Neural cell (in vitro differentiated cells): ENCODE measurements at regions not wholly inside any gene's neighbourhood (a gene's known extent, or its start where the extent isn't known, plus 50 kb on each side); places are given as distances from the start of the nearest gene placed in this dataset.

Source experiments
- H2AFZ ChIP-seq: fragments of 200-600, 300-800 bp; sonication (generic), shearing (Covaris generic); 2 replicates; pipeline ENCODE4 v1.6.0; 2014; ENCODE audit warnings: low read depth, mild to moderate bottlenecking, antibody characterized with exemption, low read length, moderate library complexity
- H3F3A ChIP-seq: fragments of 200-600 bp; shearing (Covaris generic); 2 replicates; pipeline ENCODE4 v1.6.1; 2016; ENCODE audit warnings: mild to moderate bottlenecking, moderate library complexity, mixed read lengths, antibody characterized with exemption, low read length; ENCODE audit not compliant: insufficient read depth, poor library complexity, severe bottlenecking
- H3K27ac ChIP-seq: fragments of 200-600, 300-800 bp; sonication (generic), shearing (Covaris generic); 2 replicates; pipeline ENCODE4 v1.5.1; 2014; ENCODE audit warnings: mild to moderate bottlenecking, low read length, moderate library complexity
- H3K27me3 ChIP-seq: fragments of 300-800, 200-600 bp; sonication (generic), shearing (Covaris generic); 2 replicates; pipeline ENCODE4 v1.6.0; 2014; ENCODE audit warnings: mild to moderate bottlenecking, low read depth, low read length, moderate library complexity; ENCODE audit not compliant: insufficient read depth
- H3K36me3 ChIP-seq: fragments of 300-800, 200-600 bp; sonication (generic), shearing (Covaris generic); 2 replicates; pipeline ENCODE4 v1.5.1; 2014; ENCODE audit warnings: mild to moderate bottlenecking, antibody characterized with exemption, low read length, moderate library complexity; ENCODE audit not compliant: insufficient read depth
- H3K4me2 ChIP-seq: fragments of 300-800, 200-600 bp; sonication (generic), shearing (Covaris generic); 2 replicates; pipeline ENCODE4 v1.6.0; 2014; ENCODE audit warnings: mild to moderate bottlenecking, low read length
- H3K4me3 ChIP-seq: fragments of 300-800, 200-600 bp; sonication (generic), shearing (Covaris generic); 2 replicates; pipeline ENCODE4 v1.5.1; 2014; ENCODE audit warnings: mild to moderate bottlenecking, low read length, moderate library complexity
- H3K79me2 ChIP-seq: fragments of 200-600 bp; shearing (Covaris generic); replicated peaks from 2 replicates; pipeline ENCODE4 v1.6.0; 2014; ENCODE audit warnings: mild to moderate bottlenecking, low read length, moderate library complexity; ENCODE audit not compliant: insufficient read depth
- H3K9ac ChIP-seq: fragments of 300-800, 200-600 bp; sonication (generic), shearing (Covaris generic); 2 replicates; pipeline ENCODE4 v1.6.1; 2016; ENCODE audit warnings: mild to moderate bottlenecking, low read length, mixed read lengths
- H3K9me2 ChIP-seq: fragments of 200-600 bp; shearing (Covaris generic); 2 replicates; pipeline ENCODE4 v1.6.1; 2016; ENCODE audit warnings: mild to moderate bottlenecking, low read length, mixed read lengths; ENCODE audit not compliant: insufficient read depth
- H3K9me3 ChIP-seq: fragments of 200-600, 300-800 bp; sonication (generic), shearing (Covaris generic); 2 replicates; pipeline ENCODE4 v1.6.1; 2016; ENCODE audit warnings: mild to moderate bottlenecking, mixed run types, low read length, moderate library complexity, mixed read lengths
- H4K20me1 ChIP-seq: fragments of 200-600 bp; shearing (Covaris generic); 2 replicates; pipeline ENCODE4 v1.6.1; 2016; ENCODE audit warnings: mild to moderate bottlenecking, mixed run types; ENCODE audit not compliant: insufficient read depth
- CTCF ChIP-seq: fragments of 450-650 bp; IDR thresholded peaks from 2 replicates; pipeline ENCODE4 v1.5.1; 2014; ENCODE audit warnings: antibody characterized with exemption, mild to moderate bottlenecking, moderate library complexity; ENCODE audit not compliant: poor library complexity, severe bottlenecking
- EP300 ChIP-seq: fragments of 450-650 bp; conservative IDR thresholded peaks from 2 replicates; pipeline ENCODE4 v1.6.1; 2014; ENCODE audit warnings: antibody characterized with exemption, mild to moderate bottlenecking, moderate library complexity; ENCODE audit not compliant: poor library complexity, severe bottlenecking
- EZH2 ChIP-seq: fragments of 200-600, 300-800 bp; shearing (Covaris generic), sonication (generic); IDR thresholded peaks from 2 replicates; pipeline ENCODE4 v1.6.1; 2014; ENCODE audit warnings: antibody characterized with exemption, low read length, borderline replicate concordance, mild to moderate bottlenecking; ENCODE audit not compliant: insufficient read depth, poor library complexity, severe bottlenecking
- MXI1 ChIP-seq: fragments of 450-650 bp; conservative IDR thresholded peaks from 2 replicates; pipeline ENCODE4 v1.6.1; 2014; ENCODE audit warnings: antibody characterized with exemption, mild to moderate bottlenecking; ENCODE audit not compliant: poor library complexity, severe bottlenecking
- POLR2AphosphoS5 ChIP-seq: IDR thresholded peaks from 2 replicates; pipeline ENCODE4 v1.6.1; 2012
- RAD21 ChIP-seq: fragments of 450-650 bp; conservative IDR thresholded peaks from 2 replicates; pipeline ENCODE4 v1.6.1; 2014; ENCODE audit warnings: antibody characterized with exemption, mild to moderate bottlenecking, moderate library complexity
- SMC3 ChIP-seq: fragments of 450-650 bp; conservative IDR thresholded peaks from 2 replicates; pipeline ENCODE4 v1.6.1; 2014; ENCODE audit warnings: antibody characterized with exemption, mild to moderate bottlenecking, moderate library complexity; ENCODE audit not compliant: poor library complexity
- TAF1 ChIP-seq: IDR thresholded peaks from 2 replicates; pipeline ENCODE4 v1.6.1; 2012; ENCODE audit warnings: low read depth
- TF ChIP-seq, protein P1 (sequence below): IDR thresholded peaks from 2 replicates; pipeline ENCODE4 v1.6.1; 2012; ENCODE audit warnings: borderline replicate concordance

GRCh38 chr2:121969766-121970639 is 214.6 kb downstream of the TSN start:
- no peak overlapping the region for H3K9ac ChIP-seq
- H3F3A ChIP-seq, result no peaks in the 10 kb centered on the region
- no peaks in the 10 kb centered on the region for H3K9me2 ChIP-seq
- no peak overlapping the region for H2AFZ ChIP-seq
- H3K79me2 ChIP-seq, result no peaks in the 10 kb centered on the region
- no peaks in the 10 kb centered on the region for H3K36me3 ChIP-seq
- no peak overlapping the region for H3K4me3 ChIP-seq
- H3K27ac ChIP-seq, result no peak overlapping the region
- H3K27me3 ChIP-seq, result no peaks in the 10 kb centered on the region
- H4K20me1 ChIP-seq, result no peaks in the 10 kb centered on the region
- H3K9me3 ChIP-seq, result no peaks in the 10 kb centered on the region
- H3K4me2 ChIP-seq, result no peak overlapping the region
- TF ChIP-seq EZH2, result no peak
- TF ChIP-seq SMC3, result no peak
- TF ChIP-seq, protein P1, sequence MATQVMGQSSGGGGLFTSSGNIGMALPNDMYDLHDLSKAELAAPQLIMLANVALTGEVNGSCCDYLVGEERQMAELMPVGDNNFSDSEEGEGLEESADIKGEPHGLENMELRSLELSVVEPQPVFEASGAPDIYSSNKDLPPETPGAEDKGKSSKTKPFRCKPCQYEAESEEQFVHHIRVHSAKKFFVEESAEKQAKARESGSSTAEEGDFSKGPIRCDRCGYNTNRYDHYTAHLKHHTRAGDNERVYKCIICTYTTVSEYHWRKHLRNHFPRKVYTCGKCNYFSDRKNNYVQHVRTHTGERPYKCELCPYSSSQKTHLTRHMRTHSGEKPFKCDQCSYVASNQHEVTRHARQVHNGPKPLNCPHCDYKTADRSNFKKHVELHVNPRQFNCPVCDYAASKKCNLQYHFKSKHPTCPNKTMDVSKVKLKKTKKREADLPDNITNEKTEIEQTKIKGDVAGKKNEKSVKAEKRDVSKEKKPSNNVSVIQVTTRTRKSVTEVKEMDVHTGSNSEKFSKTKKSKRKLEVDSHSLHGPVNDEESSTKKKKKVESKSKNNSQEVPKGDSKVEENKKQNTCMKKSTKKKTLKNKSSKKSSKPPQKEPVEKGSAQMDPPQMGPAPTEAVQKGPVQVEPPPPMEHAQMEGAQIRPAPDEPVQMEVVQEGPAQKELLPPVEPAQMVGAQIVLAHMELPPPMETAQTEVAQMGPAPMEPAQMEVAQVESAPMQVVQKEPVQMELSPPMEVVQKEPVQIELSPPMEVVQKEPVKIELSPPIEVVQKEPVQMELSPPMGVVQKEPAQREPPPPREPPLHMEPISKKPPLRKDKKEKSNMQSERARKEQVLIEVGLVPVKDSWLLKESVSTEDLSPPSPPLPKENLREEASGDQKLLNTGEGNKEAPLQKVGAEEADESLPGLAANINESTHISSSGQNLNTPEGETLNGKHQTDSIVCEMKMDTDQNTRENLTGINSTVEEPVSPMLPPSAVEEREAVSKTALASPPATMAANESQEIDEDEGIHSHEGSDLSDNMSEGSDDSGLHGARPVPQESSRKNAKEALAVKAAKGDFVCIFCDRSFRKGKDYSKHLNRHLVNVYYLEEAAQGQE, result no peak
- no peak for TF ChIP-seq RAD21
- TF ChIP-seq EP300, result no peak
- no peak for TF ChIP-seq POLR2AphosphoS5
- no peak for TF ChIP-seq MXI1
- TF ChIP-seq TAF1, result no peak
- TF ChIP-seq CTCF, result no peak

- no peak overlapping the region for H3K27ac ChIP-seq
- no peaks in the 10 kb centered on the region for H3K9me2 ChIP-seq
- no peaks in the 10 kb centered on the region for H3K9me3 ChIP-seq
- H3K4me3 ChIP-seq, result no peak overlapping the region
- no peak overlapping the region for H3K4me2 ChIP-seq
- no peaks in the 10 kb centered on the region for H3F3A ChIP-seq
- H3K9ac ChIP-seq, result no peak overlapping the region
- no peak overlapping the region for H2AFZ ChIP-seq
- no peaks in the 10 kb centered on the region for H3K79me2 ChIP-seq
- no peaks in the 10 kb centered on the region for H3K36me3 ChIP-seq
- no peaks in the 10 kb centered on the region for H4K20me1 ChIP-seq
- no peak for TF ChIP-seq SMC3
- TF ChIP-seq TAF1, result no peak
- no peak for TF ChIP-seq EZH2
- TF ChIP-seq CTCF, result no peak
- TF ChIP-seq RAD21, result no peak
- no peak for TF ChIP-seq EP300
- TF ChIP-seq, protein P1, result no peak
- TF ChIP-seq MXI1, result no peak
- no peak for TF ChIP-seq POLR2AphosphoS5
- H3K27me3 ChIP-seq, result no peaks in the 10 kb centered on the region
Measured at GRCh38 chr2:121972203-121972602, 216.8 kb downstream of the TSN start.
